Urothelium cell line (cell line): ENCODE measurements at regions not wholly inside any gene's neighbourhood (a gene's known extent, or its start where the extent isn't known, plus 50 kb on each side); places are given as distances from the start of the nearest gene placed in this dataset.
"Not testable (repeated sequence)": the region's sequence is repeated elsewhere in the genome, so short reads cannot be mapped to it uniquely, and the experiment has no call there.

Experiments used
- DNase-seq: peaks from one replicate; pipeline ENCODE4 v3.0.0; 2011; ENCODE audit warnings: low spot score, mixed read lengths
- FAIRE-seq: peaks from 2 replicates; lab custom pipeline; 2011; peaks lifted over from hg19 to GRCh38; lab: Jason Lieb, UNC

- FAIRE-seq (no peak), DNase-seq (no peak)
These were observed 648.3 kb upstream of the NECTIN3 start for GRCh38 chr3:110423276-110423675.

- DNase-seq (no peak), FAIRE-seq (no peak)
These were observed 641.5 kb upstream of the NECTIN3 start for GRCh38 chr3:110430146-110430545.

GRCh38 chr3:110436209-110436608 lies 635.4 kb upstream of the NECTIN3 start:
- DNase-seq (no peak), FAIRE-seq (no peak)

GRCh38 chr3:110440066-110440653 lies 631.5 kb upstream of the NECTIN3 start:
- not testable (repeated sequence) for FAIRE-seq

GRCh38 chr3:110454066-110454465 lies 617.5 kb upstream of the NECTIN3 start:
- FAIRE-seq: no peak
- no peak for DNase-seq

More at GRCh38 chr3:110440066-110440653, 631.5 kb upstream of the NECTIN3 start:
- not testable (repeated sequence) for DNase-seq

- DNase-seq (no peak), FAIRE-seq (no peak)
These were observed 615.6 kb upstream of the NECTIN3 start for GRCh38 chr3:110456001-110456400.

- FAIRE-seq: no peak
- no peak for DNase-seq
These were observed 615.0 kb upstream of the NECTIN3 start for GRCh38 chr3:110456438-110457138.

- no peak for FAIRE-seq
- DNase-seq: no peak
These were observed 614.1 kb upstream of the NECTIN3 start for GRCh38 chr3:110457508-110457907.

- FAIRE-seq: no peak
- no peak for DNase-seq
These were observed 612.6 kb upstream of the NECTIN3 start for GRCh38 chr3:110459021-110459420.

GRCh38 chr3:110470310-110470709 lies 601.3 kb upstream of the NECTIN3 start:
- DNase-seq (no peak), FAIRE-seq (no peak)

GRCh38 chr3:110473405-110473804 lies 598.2 kb upstream of the NECTIN3 start:
- no peak for FAIRE-seq
- no peak for DNase-seq

- DNase-seq: no peak
- no peak for FAIRE-seq
These were observed 597.2 kb upstream of the NECTIN3 start for GRCh38 chr3:110474397-110474796.

- FAIRE-seq (no peak), DNase-seq (no peak)
These were observed 593.1 kb upstream of the NECTIN3 start for GRCh38 chr3:110478377-110479054.

- no peak for FAIRE-seq
These were observed 591.9 kb upstream of the NECTIN3 start for GRCh38 chr3:110479731-110480130.

GRCh38 chr3:110485389-110485788 lies 586.2 kb upstream of the NECTIN3 start:
- FAIRE-seq (no peak), DNase-seq (no peak)

More at GRCh38 chr3:110479731-110480130, 591.9 kb upstream of the NECTIN3 start:
- DNase-seq: no peak

- DNase-seq (no peak), FAIRE-seq (no peak)
These were observed 583.8 kb upstream of the NECTIN3 start for GRCh38 chr3:110487840-110488239.

GRCh38 chr3:110491413-110491812 lies 580.2 kb upstream of the NECTIN3 start:
- DNase-seq (no peak), FAIRE-seq (no peak)

- no peak for FAIRE-seq
- no peak for DNase-seq
These were observed 578.7 kb upstream of the NECTIN3 start for GRCh38 chr3:110492876-110493275.

GRCh38 chr3:110493438-110494092 lies 578.1 kb upstream of the NECTIN3 start:
- no peak for FAIRE-seq
- DNase-seq: no peak

- FAIRE-seq: no peak
- no peak for DNase-seq
These were observed 577.5 kb upstream of the NECTIN3 start for GRCh38 chr3:110494093-110494490.

- no peak for DNase-seq
- FAIRE-seq: no peak
These were observed 576.9 kb upstream of the NECTIN3 start for GRCh38 chr3:110494728-110495127.
